Trophoblast cell (in vitro differentiated cells and primary cell): ENCODE measurements at regions not wholly inside any gene's neighbourhood (a gene's known extent, or its start where the extent isn't known, plus 50 kb on each side); places are given as distances from the start of the nearest gene placed in this dataset.

Experiments used
- DNase-seq, 2 donors: peaks; one replicate each; pipeline ENCODE4 v3.0.0-alpha.2; 2016
- H2AFZ ChIP-seq: 2 replicates; pipeline ENCODE4 v1.6.1; 2013; ENCODE audit warnings: low read length, moderate library complexity, mild to moderate bottlenecking; ENCODE audit not compliant: insufficient read depth, poor library complexity
- H2AK5ac ChIP-seq: 2 replicates; pipeline ENCODE4 v1.6.1; 2013; ENCODE audit warnings: mild to moderate bottlenecking, low read length
- H2BK120ac ChIP-seq: 2 replicates; pipeline ENCODE4 v1.6.1; 2013; ENCODE audit warnings: low read length, mild to moderate bottlenecking, moderate library complexity; ENCODE audit not compliant: insufficient read depth, poor library complexity
- H2BK12ac ChIP-seq: 2 replicates; pipeline ENCODE4 v1.6.1; 2013; ENCODE audit warnings: mild to moderate bottlenecking, low read length, moderate library complexity
- H2BK5ac ChIP-seq: 2 replicates; pipeline ENCODE4 v1.6.1; 2013; ENCODE audit warnings: low read length, low read depth, moderate library complexity, mild to moderate bottlenecking; ENCODE audit not compliant: poor library complexity
- H3K14ac ChIP-seq: 2 replicates; pipeline ENCODE4 v1.6.1; 2013; ENCODE audit warnings: mild to moderate bottlenecking, low read length
- H3K18ac ChIP-seq: 2 replicates; pipeline ENCODE4 v1.6.1; 2013; ENCODE audit warnings: mild to moderate bottlenecking, low read length
- H3K23ac ChIP-seq: 2 replicates; pipeline ENCODE4 v1.6.1; 2013; ENCODE audit warnings: low read length
- H3K27ac ChIP-seq: 2 replicates; pipeline ENCODE4 v1.5.1; 2013; ENCODE audit warnings: low read depth, mild to moderate bottlenecking, inconsistent platforms, low read length, moderate library complexity
- H3K27me3 ChIP-seq: 2 replicates; pipeline ENCODE4 v1.6.1; 2013; ENCODE audit warnings: inconsistent platforms, mild to moderate bottlenecking, low read length, moderate library complexity; ENCODE audit not compliant: insufficient read depth
- H3K36me3 ChIP-seq, 2 experiments: 1 replicate in 1 of 2; 2 replicates in 1 of 2; pipeline ENCODE4 v1.6.1; 2013; ENCODE audit warnings: low read length in 2 of 2, mild to moderate bottlenecking in 2 of 2, moderate library complexity in 1 of 2; ENCODE audit not compliant: insufficient read depth in 2 of 2, control insufficient read depth in 1 of 2
- H3K4ac ChIP-seq: 2 replicates; pipeline ENCODE4 v1.6.1; 2013; ENCODE audit warnings: low read depth, mild to moderate bottlenecking, low read length, moderate library complexity
- H3K4me1 ChIP-seq, 2 experiments: 1 replicate in 1 of 2; 2 replicates in 1 of 2; pipeline ENCODE4 v1.6.1; 2013; ENCODE audit warnings: low read length in 2 of 2, mild to moderate bottlenecking in 2 of 2, moderate library complexity in 1 of 2; ENCODE audit not compliant: insufficient read depth in 2 of 2, control insufficient read depth in 1 of 2
- H3K4me2 ChIP-seq: 2 replicates; pipeline ENCODE4 v1.6.1; 2013; ENCODE audit warnings: inconsistent platforms, mild to moderate bottlenecking, low read length, moderate library complexity
- H3K4me3 ChIP-seq: 2 replicates; pipeline ENCODE4 v1.5.1; 2013; ENCODE audit warnings: mild to moderate bottlenecking, low read depth, low read length, inconsistent platforms
- H3K79me1 ChIP-seq: one replicate; pipeline ENCODE4 v1.6.1; 2013; ENCODE audit warnings: low read length
- H3K79me2 ChIP-seq: 2 replicates; pipeline ENCODE4 v1.6.1; 2013; ENCODE audit warnings: low read length, mild to moderate bottlenecking; ENCODE audit not compliant: control insufficient read depth, insufficient read depth, poor library complexity
- H3K9ac ChIP-seq: 2 replicates; pipeline ENCODE4 v1.6.1; 2013; ENCODE audit warnings: mild to moderate bottlenecking, low read length
- H3K9me3 ChIP-seq: 2 replicates; pipeline ENCODE4 v1.6.1; 2013; ENCODE audit warnings: low read depth, mild to moderate bottlenecking, control low read depth, inconsistent platforms, low read length; ENCODE audit not compliant: insufficient read depth
- H4K12ac ChIP-seq: 2 replicates; pipeline ENCODE4 v1.6.1; 2013; ENCODE audit warnings: low read depth, mild to moderate bottlenecking, low read length, moderate library complexity
- H4K8ac ChIP-seq: 2 replicates; pipeline ENCODE4 v1.6.1; 2013; ENCODE audit warnings: low read depth, mild to moderate bottlenecking, low read length, moderate library complexity
- H4K91ac ChIP-seq: one replicate; pipeline ENCODE4 v1.6.1; 2013; ENCODE audit warnings: low read depth, mild to moderate bottlenecking, low read length, moderate library complexity
- WGBS: extraction: QIAGEN DNeasy Blood & Tissue Kit; methylation state at CpG from one replicate; pipeline ENCODE4 v1.1.7; 2013; ENCODE audit warnings: missing lambda C conversion rate; ENCODE audit not compliant: insufficient read length, insufficient coverage; ENCODE audit errors: extremely low coverage; 5-methylcytosine and 5-hydroxymethylcytosine counted together

GRCh38 chr17:33398386-33398785 is 105.3 kb upstream of the ASIC2 start:
- Histone ChIP-seq H3K4ac (no peak overlapping the region), H4K8ac (no peak overlapping the region), H4K12ac (no peak overlapping the region), H3K9ac (no peak overlapping the region), H3K79me1 (no peaks in the 10 kb centered on the region), H2BK120ac (no peak overlapping the region), H2BK5ac (no peak overlapping the region), H3K14ac (no peak overlapping the region), H3K23ac (no peak overlapping the region), H3K4me1 (no peaks in the 10 kb centered on the region), H3K27me3 (no peaks in the 10 kb centered on the region), H2BK12ac (no peak overlapping the region), H4K91ac (no peak overlapping the region), H2AK5ac (no peak overlapping the region), H3K36me3 (no peaks in the 10 kb centered on the region), H3K4me2 (no peak overlapping the region), H3K4me3 (no peak overlapping the region), H3K9me3 (peaks cover 1% of the 10 kb centered on the region), H3K27ac (no peak overlapping the region), H2AFZ (no peak overlapping the region), H3K18ac (no peak overlapping the region), H3K79me2 (no peaks in the 10 kb centered on the region)
- no peak for DNase-seq
- WGBS, result no CpG with 5 or more reads among the region's 1 CpG

GRCh38 chr17:33401249-33401648 is 108.2 kb upstream of the ASIC2 start:
- no peak overlapping the region for H3K18ac ChIP-seq
- H3K4me2 ChIP-seq, result no peak overlapping the region
- no peaks in the 10 kb centered on the region for H3K79me2 ChIP-seq
- H3K9ac ChIP-seq, result no peak overlapping the region
- H4K12ac ChIP-seq, result no peak overlapping the region
- no CpG with 5 or more reads among the region's 2 CpGs for WGBS
- H3K9me3 ChIP-seq, result peaks cover 1% of the 10 kb centered on the region
- no peak overlapping the region for H2BK12ac ChIP-seq
- no peak overlapping the region for H2AFZ ChIP-seq
- H3K23ac ChIP-seq, result no peak overlapping the region
- no peak overlapping the region for H2BK120ac ChIP-seq
- H4K8ac ChIP-seq, result no peak overlapping the region
- DNase-seq, result no peak
- no peak overlapping the region for H4K91ac ChIP-seq
- H3K4me1 ChIP-seq, result no peaks in the 10 kb centered on the region
- H3K14ac ChIP-seq, result no peak overlapping the region
- H3K27ac ChIP-seq, result no peak overlapping the region
- no peaks in the 10 kb centered on the region for H3K79me1 ChIP-seq
- H3K4ac ChIP-seq, result no peak overlapping the region
- H3K27me3 ChIP-seq, result no peaks in the 10 kb centered on the region
- H3K36me3 ChIP-seq, result no peaks in the 10 kb centered on the region
- H2AK5ac ChIP-seq, result no peak overlapping the region
- H3K4me3 ChIP-seq, result no peak overlapping the region
- no peak overlapping the region for H2BK5ac ChIP-seq

GRCh38 chr17:33403194-33403593 is 110.1 kb upstream of the ASIC2 start:
- Histone ChIP-seq H3K4me3 (no peak overlapping the region), H4K12ac (no peak overlapping the region)

GRCh38 chr17:33404070-33404819 is 111.2 kb upstream of the ASIC2 start:
- no peak overlapping the region for H3K4ac ChIP-seq
- no peaks in the 10 kb centered on the region for H3K36me3 ChIP-seq
- no peak overlapping the region for H4K8ac ChIP-seq
- WGBS, result no CpG with 5 or more reads among the region's 4 CpGs
- no peak overlapping the region for H3K4me3 ChIP-seq
- no peak overlapping the region for H3K27ac ChIP-seq
- no peak overlapping the region for H3K4me2 ChIP-seq
- no peaks in the 10 kb centered on the region for H3K79me2 ChIP-seq
- no peak overlapping the region for H4K91ac ChIP-seq
- DNase-seq, result no peak
- H4K12ac ChIP-seq, result no peak overlapping the region
- H3K23ac ChIP-seq, result no peak overlapping the region
- H3K9me3 ChIP-seq, result peaks cover 1% of the 10 kb centered on the region
- no peaks in the 10 kb centered on the region for H3K4me1 ChIP-seq
- no peak overlapping the region for H2BK120ac ChIP-seq
- H2BK12ac ChIP-seq, result no peak overlapping the region
- no peak overlapping the region for H3K9ac ChIP-seq
- no peaks in the 10 kb centered on the region for H3K27me3 ChIP-seq
- H2BK5ac ChIP-seq, result no peak overlapping the region
- H2AK5ac ChIP-seq, result no peak overlapping the region
- H3K14ac ChIP-seq, result no peak overlapping the region
- H2AFZ ChIP-seq, result no peak overlapping the region
- no peak overlapping the region for H3K18ac ChIP-seq
- H3K79me1 ChIP-seq, result no peaks in the 10 kb centered on the region

More at GRCh38 chr17:33403194-33403593, 110.1 kb upstream of the ASIC2 start:
- Histone ChIP-seq H2AFZ (no peak overlapping the region), H3K18ac (no peak overlapping the region), H3K4me2 (no peak overlapping the region), H2AK5ac (no peak overlapping the region), H3K27ac (no peak overlapping the region), H3K79me1 (no peaks in the 10 kb centered on the region), H4K8ac (no peak overlapping the region), H2BK120ac (no peak overlapping the region), H4K91ac (no peak overlapping the region), H3K4ac (no peak overlapping the region), H3K79me2 (no peaks in the 10 kb centered on the region), H3K4me1 (no peaks in the 10 kb centered on the region), H3K36me3 (no peaks in the 10 kb centered on the region), H3K23ac (no peak overlapping the region), H2BK12ac (no peak overlapping the region), H3K14ac (no peak overlapping the region), H3K9me3 (peaks cover 1% of the 10 kb centered on the region), H2BK5ac (no peak overlapping the region), H3K9ac (no peak overlapping the region), H3K27me3 (no peaks in the 10 kb centered on the region)
- DNase-seq, result no peak
